Activated gamma-delta T cell treated with anti-CD3 and anti-CD28 coated beads, Interleukin-2, amount 50 U/mL, for 16 hours (primary cell): ENCODE measurements at regions not wholly inside any gene's neighbourhood (a gene's known extent, or its start where the extent isn't known, plus 50 kb on each side); places are given as distances from the start of the nearest gene placed in this dataset.

Experiments used
- DNase-seq: peaks from one replicate; pipeline ENCODE4 v3.0.0-alpha.2; 2020; ENCODE audit warnings: low read depth

DNA sequence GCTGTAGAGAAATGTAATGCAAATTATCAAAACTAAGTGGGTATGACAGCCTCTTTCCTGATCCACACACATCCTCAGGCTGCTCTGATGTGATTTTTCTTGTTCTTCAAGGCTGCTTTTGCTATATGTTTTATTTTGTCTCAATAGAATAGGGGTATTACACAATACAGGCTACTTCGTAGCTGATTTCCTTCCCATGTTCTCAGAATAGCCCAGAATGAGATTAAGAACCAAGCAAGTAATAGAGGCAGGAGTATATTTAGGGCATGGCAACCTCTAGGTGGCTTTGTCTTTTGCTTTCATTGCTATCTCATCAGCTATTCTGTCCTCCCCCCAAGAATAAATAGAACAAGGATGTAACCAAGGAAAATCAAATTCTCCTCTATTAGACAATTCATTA is 241.8 kb downstream of the ALDH8A1 start:
- no peak for DNase-seq

DNA sequence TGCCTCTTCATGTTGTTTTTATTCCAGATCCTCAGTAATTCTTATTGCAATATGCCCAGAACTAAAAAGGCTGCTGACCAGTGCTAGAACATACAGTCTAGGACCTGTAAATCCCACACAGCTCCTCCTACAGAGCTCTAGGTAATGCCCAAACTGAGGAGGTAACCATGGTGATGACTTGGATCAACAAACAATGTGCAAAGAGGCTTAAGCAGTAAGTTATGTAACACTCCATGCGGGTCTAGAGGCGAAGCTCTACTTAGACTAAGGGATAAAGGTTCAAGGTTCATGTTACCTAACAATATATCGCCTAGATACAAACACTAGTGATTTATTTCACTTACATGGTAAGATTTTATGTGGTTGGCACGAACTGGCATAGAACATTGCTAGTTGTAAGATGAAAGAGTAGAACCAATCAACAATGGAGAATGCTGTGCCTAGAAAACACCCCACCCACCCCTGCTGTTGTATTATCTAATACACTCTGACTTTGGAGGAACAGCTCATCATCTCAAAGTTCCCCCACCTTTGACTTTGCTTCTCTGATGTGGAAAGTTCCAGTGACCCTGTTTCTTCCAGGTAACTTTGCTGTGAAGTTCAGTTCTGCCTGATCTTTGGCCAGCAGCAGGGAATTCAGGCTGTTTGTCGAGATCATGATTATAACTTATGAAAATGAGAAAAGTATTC is 242.4 kb downstream of the ALDH8A1 start:
- DNase-seq: no peak

DNA sequence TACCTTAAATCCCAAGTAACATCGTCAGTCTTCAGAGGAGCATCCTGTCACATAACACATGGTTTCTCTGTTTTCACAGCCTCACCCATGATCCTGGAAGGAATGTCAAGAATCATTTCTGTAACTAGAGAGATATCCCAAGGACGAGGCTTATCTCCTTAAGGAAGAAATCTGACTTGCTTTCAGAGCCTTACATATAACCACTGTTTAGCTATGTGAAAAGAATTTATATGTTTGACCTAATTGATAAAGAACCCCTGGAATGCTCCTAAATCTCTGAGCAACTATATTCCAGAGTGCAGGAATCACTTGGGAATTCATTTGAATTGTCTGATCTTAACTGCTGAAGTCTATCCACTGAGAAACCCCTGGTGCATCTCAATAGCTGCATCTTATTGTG is 243.1 kb downstream of the ALDH8A1 start:
- DNase-seq: no peak

DNA sequence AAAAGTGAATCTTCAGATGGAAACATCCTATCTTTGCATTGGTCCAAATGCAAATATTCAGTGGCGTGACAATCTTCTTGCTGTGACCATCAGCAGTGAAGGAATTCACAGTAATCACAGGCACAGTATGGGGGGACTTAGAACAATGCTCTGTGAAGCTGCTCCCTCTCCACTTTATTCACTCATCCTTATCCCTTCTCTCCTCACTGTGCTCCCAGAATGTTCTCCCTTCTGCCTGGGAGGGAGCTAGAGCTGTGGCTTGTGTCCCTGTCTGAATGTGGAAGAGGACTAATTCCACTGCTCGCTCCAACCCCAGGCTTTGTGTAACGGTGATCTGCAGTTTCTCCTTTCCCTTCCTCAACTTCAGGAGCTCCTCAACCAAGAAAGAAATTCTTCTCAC is 243.7 kb downstream of the ALDH8A1 start:
- no peak for DNase-seq

DNA sequence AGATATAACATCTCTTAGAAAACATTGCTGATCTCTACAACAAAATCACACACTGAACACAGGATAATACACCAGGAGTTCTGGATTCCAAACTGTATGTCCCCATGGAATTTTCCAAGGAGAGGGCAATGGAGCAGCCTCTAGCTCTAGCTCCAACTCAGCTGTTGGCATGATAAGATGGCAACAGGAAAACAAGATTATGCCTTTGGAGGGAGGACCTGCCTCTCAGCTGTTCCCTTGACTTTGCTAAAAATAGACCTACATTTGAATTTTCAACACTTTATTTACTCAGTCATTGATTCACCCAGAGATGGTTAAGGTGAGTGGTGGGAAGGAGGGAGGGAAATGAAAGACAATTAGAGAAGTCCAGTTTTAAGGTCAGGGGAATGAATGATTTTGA is 246.7 kb downstream of the ALDH8A1 start:
- no peak for DNase-seq

DNA sequence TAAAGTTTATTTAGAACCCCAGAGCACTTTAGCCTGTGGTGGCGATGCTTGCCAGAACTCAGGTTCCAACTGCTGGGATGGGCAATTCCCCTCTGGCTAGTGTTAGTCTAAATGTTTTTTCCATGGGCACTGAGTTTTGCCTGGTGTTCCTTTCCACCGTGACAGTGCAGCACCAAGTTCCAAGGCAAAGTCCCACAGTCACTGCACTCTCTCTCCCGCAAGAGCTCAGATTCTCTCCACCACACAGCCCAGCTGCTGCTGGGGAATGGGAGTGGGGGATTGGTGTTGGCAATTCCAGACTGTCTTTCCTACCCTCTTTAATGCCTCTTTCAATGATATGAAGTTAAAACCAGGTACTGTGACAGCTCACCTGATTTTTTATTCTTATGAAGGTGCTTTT is 247.6 kb downstream of the ALDH8A1 start:
- no peak for DNase-seq

DNA sequence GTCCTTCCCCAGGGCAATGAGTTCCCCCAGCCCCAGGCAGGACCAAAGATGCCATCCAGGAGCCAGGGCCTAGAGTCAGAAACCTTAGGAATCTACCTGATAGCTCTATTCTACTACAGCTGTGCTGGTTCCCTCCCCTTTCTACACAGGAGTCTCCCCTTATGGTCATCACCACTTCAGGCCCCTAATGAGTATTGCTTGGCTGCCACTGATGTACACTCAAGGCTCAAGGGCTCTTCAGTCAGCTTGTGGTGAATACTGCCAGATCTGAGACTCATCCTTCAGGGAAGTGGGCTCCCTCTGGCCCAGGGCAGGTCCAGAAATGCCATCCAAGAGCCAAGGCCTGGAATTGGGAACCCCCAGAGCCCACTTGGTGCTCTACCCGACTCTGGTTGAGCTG is 248.6 kb downstream of the ALDH8A1 start:
- no peak for DNase-seq

DNA sequence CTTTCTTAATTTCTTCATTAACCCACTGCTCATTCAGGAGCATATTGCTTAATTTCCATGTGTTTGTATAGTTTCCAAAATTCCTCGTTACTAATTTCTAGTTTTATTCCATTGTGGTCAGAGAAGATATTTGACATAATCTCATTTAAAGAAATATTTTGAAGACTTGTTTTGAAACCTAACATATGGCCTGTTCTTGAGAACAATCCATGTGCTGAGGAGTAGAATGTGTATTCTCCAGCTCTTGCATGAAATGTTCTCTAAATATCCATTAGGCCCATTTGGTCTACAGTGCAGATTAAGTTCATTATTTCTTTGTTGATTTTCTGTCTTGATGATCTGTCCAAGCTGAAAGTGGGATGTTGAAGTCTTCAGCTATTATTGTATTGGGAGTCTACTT is 251.7 kb downstream of the ALDH8A1 start:
- no peak for DNase-seq

DNA sequence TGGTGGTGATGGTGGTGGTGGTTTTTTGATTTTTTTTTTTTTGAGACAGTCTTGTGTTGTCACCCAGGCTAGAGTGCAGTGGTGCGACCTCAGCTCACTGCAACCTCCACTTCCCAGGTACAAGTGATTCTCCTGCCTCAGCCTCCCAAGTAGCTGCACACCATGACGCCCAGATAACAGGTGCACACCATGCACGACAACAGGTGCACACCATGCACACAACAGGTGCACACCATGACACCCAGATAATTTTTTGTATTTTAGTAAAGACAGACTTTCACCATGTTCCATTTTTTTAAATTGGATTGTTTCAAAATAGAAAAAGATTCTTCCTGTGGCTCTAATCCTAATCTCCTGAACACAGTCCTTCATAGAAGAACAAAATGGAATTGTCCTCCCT is 257.9 kb downstream of the ALDH8A1 start:
- no peak for DNase-seq

DNA sequence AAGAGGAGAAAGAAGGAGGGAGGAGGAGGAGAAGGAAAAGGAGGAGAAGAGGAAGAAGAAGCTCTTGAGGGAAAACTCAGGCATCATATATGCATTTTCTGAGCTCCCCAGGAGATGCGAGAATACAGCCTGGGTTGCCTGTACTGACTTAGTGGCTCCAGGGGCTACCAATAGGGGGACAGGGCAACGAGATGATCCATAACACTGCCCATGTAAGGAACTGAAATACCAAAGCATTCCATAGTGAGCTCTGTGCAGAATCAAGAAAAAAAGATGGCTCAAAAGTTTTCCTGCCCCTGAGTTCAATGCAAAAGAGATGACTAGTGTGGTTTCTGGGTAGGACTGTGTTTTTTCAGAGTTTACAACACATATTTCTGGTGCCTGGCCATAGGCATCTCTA is 258.7 kb downstream of the ALDH8A1 start:
- no peak for DNase-seq

DNA sequence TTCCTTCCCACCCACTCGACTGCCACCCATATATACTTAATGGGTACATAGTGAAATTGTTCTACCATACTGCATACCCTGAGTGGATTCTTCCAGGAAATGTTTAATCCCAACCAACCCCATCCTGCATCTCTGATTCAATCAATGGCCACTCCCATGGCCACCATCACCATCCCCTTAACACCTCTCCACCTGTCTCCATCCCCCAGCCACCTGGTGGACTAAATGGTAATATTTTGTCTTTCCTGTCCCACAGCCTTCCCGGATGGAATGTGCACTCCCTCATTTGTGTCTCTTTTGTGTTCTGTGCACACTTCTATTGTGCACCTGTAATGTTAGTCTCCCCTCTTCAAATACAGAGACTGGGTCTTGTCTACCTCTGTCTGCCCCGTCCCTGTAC is 259.9 kb downstream of the ALDH8A1 start:
- DNase-seq: no peak

DNA sequence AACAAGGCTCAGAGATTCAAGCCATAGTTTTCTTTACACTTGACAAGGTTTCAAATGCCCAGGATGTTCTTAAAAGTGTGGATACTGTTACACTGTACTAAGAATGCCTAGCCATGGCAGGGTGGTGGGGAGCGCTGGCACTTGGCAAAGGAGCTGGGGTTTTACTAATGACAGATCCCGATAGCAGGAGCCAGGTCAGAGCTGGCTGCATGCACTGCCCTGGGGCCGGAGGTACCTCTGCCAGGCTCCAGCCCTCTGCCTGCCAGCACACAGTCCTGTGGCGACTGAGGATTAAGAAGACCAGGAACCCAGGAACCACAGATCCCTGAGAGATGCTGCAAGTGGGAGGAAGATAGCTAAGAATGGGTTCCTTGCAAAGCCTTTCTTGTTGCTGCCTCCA is 260.3 kb downstream of the ALDH8A1 start:
- no peak for DNase-seq

DNA sequence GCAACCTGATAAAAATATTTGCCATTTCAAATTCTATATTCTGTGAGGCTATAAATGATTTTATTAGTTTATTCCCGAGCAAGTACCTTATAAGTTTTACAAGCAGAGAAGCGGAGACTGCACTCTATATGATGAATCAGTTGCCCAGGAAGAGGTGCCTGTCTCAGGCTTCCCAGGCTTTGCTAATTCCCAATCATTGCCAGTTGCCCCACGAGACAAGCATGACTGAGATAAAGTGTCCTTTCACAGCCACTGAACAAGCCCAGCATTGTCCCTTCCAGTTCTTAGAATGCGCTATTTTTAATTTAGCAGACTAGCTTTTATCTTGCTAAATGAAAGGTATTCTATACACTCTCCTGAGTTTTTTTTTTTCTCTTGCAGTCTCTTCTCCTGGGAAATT is 260.7 kb downstream of the ALDH8A1 start:
- DNase-seq: no peak

DNA sequence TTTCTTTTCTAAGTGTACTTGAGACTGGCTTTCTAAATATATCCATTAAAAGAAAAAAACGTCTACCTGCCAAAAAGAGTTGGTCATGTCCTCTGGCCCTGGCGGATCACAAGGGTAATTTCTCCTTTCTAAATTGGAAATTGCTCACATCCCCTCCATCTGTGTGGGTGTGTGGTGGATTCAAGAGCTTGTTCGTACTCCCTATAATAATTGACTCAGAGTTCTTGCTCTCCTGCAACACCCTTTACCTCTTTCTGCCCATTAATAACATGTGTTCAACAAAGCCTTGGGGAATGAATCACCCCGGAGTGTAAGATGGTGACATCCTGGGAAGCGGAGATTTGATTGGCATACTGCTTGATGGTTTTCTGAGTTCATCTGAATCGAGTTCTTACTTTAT is 263.8 kb downstream of the ALDH8A1 start:
- DNase-seq: no peak

DNA sequence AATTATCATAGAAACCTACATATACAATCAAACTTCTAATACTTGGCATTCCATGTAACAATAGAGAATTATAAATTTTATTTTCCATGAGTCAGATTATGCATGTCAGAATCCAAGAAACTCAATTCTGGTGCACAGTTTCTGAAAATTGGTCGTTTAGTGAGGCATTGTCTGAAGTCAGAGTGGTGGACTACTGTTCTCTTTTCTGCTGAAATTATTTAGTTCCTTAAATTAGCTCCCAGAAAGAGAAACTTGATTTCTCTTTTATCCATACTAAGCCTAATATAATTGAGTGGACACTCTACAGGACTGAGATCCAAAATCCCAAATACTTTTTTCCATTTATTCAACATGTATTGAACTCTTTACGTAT is 265.5 kb downstream of the ALDH8A1 start:
- DNase-seq: no peak

DNA sequence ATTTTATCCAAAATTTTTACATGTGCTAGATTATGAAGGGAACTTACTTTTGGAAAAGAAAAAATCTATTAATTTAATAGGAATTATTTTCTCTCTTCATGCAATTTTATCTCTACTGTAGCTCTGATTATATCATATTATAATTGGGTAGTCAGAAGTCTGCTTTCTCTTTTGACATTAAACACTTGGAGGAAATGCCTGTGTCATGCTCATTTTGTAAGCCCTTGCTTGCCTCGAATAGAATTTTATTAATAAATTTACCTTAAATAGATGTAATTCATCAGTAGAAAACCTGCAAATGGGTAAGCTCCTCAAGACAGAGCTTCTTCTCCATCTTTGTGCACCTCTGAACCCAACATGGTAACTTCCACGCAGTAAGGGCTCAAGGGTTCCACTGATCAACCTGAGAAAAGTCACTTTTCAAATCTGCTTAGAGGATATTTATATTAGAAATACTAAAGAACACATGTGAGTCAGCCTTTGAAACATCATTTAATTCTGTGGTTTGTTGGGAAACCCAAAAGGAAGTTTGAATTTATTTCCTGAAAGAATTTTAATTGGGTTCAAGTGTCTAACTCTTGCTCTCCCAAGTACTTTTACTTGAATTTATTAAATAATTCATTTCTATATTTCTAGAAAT is 266.0 kb downstream of the ALDH8A1 start:
- no peak for DNase-seq

DNA sequence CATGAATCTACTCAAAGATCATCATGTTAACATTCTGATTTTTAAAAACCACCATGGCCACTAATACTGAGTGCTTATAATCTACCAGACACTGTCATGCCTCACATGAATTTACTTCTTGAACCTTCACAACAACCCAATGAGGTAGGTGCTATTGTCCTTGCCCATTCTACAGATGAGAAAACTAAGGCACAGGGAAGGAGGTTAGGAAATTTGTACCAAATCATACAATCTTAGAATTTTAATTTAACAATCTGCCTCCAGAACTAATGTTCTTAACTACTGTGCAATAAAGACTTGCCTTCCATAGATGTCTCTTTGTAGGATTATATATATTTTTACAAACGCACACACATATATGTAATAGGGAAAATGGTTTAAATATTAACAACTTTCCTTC is 269.5 kb downstream of the ALDH8A1 start:
- DNase-seq: no peak

DNA sequence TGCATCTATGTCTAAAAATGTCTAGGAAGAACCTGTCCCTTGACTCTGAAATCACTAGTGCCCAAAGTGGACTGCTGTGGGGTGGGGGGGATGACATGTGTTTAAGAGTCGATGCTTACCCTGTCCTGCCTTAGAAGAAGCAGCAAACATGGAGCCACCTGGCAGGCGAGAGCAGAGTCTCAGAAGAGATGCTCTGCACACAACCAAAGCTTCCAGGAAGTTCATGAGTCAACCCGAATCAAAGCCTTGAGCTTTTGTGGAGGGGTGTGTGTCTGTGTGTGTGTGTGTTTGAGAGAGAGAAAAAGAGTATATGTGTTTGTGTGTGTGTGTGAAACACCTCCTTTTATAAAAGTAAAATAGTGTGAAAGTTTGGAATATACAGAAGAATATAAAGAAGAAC is 269.9 kb downstream of the ALDH8A1 start:
- no peak for DNase-seq

DNA sequence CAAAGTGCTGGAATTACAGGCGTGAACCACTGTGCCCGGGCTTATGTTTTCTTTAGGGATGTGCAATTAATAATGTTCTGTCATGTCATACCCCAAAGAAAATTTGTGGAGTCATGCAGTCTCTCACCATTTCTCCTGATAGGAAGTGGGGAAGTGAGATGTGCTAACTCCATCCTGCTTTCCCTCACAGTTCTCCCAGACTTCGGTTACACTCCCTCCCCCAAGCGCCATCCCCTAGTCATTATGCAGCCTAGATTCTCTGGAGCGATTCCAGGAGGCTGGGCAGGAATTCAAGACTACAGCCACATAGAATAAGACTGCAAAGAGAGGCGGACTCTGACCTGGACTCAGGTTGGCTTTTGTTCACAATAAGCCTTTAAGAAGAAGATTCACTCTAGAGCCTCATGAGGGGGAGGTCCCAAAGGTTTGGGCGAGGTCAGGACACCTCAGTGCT is 271.4 kb downstream of the ALDH8A1 start:
- DNase-seq: no peak

DNA sequence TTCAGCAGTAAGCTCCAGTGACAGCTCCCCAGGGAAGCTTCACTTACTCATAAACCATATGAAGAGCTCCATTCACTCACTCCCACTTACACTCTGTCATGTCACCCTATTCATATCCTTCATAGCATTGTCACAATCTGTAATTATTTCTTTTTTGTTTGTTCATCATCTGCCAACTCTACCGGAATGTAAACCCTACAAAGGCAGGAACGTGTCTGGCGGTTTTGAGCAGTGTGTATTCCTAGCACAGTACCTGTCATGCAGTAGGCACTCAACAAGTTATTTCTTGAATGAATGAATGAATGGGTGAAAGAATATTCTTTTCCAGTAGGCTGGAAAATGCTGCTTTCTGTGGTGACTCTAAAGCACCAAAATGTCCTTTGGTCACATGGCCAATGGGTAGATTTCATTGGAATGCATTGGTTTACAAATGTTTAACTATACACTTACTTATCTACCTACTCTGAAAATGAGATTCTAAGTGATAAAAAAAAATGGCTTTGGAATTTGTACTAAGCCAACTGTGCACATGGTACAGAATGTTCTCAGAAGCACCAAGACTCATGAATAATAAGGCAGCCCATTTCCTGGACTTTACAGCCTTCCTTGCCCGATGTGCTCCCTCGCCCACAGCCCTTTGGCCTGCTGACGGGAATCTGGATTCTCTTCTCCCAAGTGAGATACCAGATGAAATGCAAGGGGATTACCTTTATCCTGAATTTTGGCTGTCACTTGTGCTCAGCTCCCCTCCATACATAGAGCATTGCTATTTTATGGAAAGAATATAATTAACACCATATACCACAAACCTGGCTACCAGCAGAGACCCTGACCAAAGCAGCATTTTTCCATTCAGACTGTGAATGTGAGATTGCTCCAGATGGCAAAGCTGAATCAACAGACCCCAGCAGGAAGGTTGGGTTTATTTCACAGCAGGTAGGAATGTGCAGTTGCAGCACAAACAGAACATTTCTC is 273.3 kb downstream of the ALDH8A1 start:
- DNase-seq: no peak

DNA sequence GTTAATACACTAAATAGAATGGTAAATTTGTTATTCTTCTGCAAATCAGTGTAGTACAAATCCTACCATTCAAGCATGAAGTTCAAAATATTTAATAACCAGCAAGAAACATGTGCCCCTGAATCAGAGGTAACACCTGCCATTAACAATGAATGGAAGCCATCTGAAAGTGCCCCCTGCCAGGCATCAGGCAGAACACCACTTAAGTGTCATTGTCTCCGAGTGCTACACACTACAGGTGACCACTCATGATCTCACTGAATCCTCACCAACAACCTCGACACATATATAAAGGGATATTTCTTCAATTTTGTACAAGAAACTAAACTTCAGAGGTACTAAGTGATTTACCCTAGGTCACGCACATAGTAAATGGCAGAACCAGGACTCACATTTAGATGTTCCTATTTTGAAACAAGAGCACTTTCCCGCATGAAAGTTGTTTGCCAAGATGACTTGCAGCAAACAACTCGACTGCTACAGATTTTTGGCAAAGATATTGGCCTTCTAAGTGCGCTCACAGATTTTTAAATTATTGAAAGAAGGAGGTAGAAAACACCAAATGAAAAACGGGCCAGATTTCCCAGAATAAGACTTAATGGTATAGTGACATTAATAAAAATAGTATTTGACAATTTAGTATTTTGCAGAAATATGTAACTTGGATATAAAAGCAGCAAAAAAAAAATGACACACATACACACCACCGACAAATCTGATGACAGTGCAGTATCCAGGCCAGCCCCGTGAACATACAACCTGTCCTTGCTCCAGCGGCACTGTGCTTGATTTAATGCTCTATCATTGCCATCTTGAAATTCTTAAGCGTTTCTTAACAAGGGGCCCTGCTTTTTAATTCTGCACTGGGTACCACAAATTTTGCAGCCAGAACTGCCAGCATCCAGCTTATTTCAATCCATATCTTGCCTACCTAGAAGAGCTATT is 274.5 kb downstream of the ALDH8A1 start:
- DNase-seq: no peak

DNA sequence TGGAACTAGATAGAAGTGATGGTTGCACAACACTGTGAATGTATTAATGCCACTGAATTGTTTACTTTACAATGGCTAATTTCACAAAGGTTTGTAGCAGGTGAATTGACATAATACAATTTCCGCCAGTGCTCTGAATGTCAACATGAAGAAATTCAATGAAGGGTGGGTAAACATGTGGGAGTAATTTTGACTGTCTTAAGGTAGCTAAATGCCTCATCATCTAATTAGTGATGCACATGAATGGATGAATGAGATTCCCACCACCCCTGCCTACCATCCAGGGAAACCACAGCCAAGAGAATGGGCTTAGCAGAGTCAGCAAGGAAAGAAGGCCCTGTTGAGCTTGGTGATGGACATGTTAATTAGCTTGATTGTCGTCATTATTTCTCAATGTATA is 275.3 kb downstream of the ALDH8A1 start:
- no peak for DNase-seq
